Testis (tissue), 2 donors: ENCODE measurements at regions not wholly inside any gene's neighbourhood (a gene's known extent, or its start where the extent isn't known, plus 50 kb on each side); places are given as distances from the start of the nearest gene placed in this dataset.

Source experiments
- CTCF ChIP-seq, 3 experiments: fragments of 450-650 bp in 2 of 3; fragments of 200-600 bp in 1 of 3; sonication (generic) in 1 of 3; IDR thresholded peaks; one replicate each; pipeline ENCODE4 v1.5.1; 2016 to 2019; ENCODE audit warnings: antibody characterized with exemption in 3 of 3, mild to moderate bottlenecking in 2 of 3, moderate library complexity in 1 of 3
- POLR2A ChIP-seq: fragments of 450-650 bp; IDR thresholded peaks from one replicate; pipeline ENCODE4 v1.6.1; 2017; ENCODE audit warnings: antibody characterized with exemption, mild to moderate bottlenecking, moderate library complexity

GRCh38 chr5:171705830-171706468, 79.7 kb upstream of the SMIM23 start:
- TF ChIP-seq POLR2A (no peak), CTCF (IDR thresholded peaks at IDR 0.05) (no peak)
